Body of pancreas (tissue), 4 donors: ENCODE measurements at regions not wholly inside any gene's neighbourhood (a gene's known extent, or its start where the extent isn't known, plus 50 kb on each side); places are given as distances from the start of the nearest gene placed in this dataset.

Experiments
- POLR2A ChIP-seq, 3 donors: fragments of 450-650 bp; IDR thresholded peaks; one replicate each; pipeline ENCODE4 v1.6.1; 2016; ENCODE audit warnings: antibody characterized with exemption in 3 of 3, mild to moderate bottlenecking in 2 of 3
- TF ChIP-seq, protein P1 (sequence below), 7 experiments: fragments of 450-650 bp in 4 of 7; fragments of 200-600 bp in 3 of 7; sonication (generic) in 3 of 7; IDR thresholded peaks; one replicate each; pipeline ENCODE4 v1.5.1; 2016 to 2019; ENCODE audit warnings: antibody characterized with exemption in 7 of 7

DNA sequence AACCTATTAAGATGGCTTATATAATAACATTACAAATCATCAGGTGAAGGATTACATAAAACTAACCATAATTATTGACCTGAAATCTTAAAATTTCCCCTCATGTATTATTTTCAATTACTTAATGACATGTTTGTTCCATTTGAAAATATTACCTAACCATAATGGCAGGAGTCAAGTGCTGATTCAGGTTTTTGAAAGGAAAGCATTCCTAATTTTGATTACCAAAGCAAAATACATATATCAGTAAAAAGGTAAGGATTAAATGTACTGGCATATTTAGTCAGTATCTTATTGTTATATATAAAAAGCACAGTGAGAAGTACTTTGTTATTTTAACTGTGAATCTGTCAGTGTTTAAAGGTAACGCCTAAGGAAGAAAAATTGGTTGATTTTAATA is 960.0 kb upstream of the CNTN5 start:
- TF ChIP-seq POLR2A (IDR thresholded peaks at IDR 0.05): no peak
- TF ChIP-seq, protein P1, sequence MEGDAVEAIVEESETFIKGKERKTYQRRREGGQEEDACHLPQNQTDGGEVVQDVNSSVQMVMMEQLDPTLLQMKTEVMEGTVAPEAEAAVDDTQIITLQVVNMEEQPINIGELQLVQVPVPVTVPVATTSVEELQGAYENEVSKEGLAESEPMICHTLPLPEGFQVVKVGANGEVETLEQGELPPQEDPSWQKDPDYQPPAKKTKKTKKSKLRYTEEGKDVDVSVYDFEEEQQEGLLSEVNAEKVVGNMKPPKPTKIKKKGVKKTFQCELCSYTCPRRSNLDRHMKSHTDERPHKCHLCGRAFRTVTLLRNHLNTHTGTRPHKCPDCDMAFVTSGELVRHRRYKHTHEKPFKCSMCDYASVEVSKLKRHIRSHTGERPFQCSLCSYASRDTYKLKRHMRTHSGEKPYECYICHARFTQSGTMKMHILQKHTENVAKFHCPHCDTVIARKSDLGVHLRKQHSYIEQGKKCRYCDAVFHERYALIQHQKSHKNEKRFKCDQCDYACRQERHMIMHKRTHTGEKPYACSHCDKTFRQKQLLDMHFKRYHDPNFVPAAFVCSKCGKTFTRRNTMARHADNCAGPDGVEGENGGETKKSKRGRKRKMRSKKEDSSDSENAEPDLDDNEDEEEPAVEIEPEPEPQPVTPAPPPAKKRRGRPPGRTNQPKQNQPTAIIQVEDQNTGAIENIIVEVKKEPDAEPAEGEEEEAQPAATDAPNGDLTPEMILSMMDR (IDR thresholded peaks at IDR 0.05): no peak
